K562 (cell line): ENCODE measurements at regions not wholly inside any gene's neighbourhood (a gene's known extent, or its start where the extent isn't known, plus 50 kb on each side); places are given as distances from the start of the nearest gene placed in this dataset.

ENCODE experiments used
- TEAD4 ChIP-seq, 2 experiments: sonication (generic) in 1 of 2; formaldehyde crosslinking in 1 of 2; IDR thresholded peaks; 2 replicates each; pipeline versions ENCODE4 v1.6.1 to v1.8.0; 2012 to 2022; ENCODE audit warnings: borderline replicate concordance in 1 of 2, inconsistent platforms in 1 of 2, low read length in 1 of 2, mild to moderate bottlenecking in 1 of 2, missing genetic modification reagents in 1 of 2
- TF ChIP-seq, protein P1 (sequence below), 3 experiments: IDR thresholded peaks in 2 of 3; conservative IDR thresholded peaks in 1 of 3; 2 replicates each; pipeline ENCODE4 v1.5.1; 2011 to 2012; ENCODE audit warnings: low read length in 3 of 3, mild to moderate bottlenecking in 3 of 3, control low read depth in 2 of 3, improper control_type of control experiment in 1 of 3, inconsistent platforms in 1 of 3, low read depth in 1 of 3, mixed read lengths in 1 of 3, moderate library complexity in 1 of 3; ENCODE audit not compliant: insufficient read depth in 2 of 3

DNA sequence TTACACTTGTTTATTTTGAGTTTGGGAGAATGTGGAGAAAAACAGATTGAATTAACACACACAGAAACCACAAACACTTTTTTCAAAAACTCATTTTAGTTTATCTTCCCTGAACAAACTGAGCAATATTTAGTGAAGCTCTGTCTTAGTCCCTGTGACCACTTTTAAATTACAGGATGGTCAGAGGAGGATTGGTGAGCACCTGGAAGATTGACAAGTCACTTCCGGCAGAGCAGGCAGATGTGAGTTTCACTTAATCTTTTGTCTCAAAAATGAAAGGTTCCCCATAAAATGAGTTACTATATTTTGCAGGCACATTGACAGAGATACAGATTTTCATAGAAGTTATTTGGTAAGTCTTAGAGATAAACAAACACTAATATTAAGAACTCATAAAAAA is 970.1 kb downstream of the ADGRL3 start:
- TF ChIP-seq TEAD4 (IDR thresholded peaks at IDR 0.05; ENCODE audit: low read length) = no peak
- no peak for TF ChIP-seq TEAD4 (CRISPR knock-in tag; IDR thresholded peaks at IDR 0.05; ENCODE audit: borderline replicate concordance)
- TF ChIP-seq, protein P1, sequence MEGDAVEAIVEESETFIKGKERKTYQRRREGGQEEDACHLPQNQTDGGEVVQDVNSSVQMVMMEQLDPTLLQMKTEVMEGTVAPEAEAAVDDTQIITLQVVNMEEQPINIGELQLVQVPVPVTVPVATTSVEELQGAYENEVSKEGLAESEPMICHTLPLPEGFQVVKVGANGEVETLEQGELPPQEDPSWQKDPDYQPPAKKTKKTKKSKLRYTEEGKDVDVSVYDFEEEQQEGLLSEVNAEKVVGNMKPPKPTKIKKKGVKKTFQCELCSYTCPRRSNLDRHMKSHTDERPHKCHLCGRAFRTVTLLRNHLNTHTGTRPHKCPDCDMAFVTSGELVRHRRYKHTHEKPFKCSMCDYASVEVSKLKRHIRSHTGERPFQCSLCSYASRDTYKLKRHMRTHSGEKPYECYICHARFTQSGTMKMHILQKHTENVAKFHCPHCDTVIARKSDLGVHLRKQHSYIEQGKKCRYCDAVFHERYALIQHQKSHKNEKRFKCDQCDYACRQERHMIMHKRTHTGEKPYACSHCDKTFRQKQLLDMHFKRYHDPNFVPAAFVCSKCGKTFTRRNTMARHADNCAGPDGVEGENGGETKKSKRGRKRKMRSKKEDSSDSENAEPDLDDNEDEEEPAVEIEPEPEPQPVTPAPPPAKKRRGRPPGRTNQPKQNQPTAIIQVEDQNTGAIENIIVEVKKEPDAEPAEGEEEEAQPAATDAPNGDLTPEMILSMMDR (IDR thresholded peaks at IDR 0.05 in 2 of 3, conservative IDR thresholded peaks at IDR 0.05 in 1 of 3; ENCODE audit: insufficient read depth in 2 of 3, low read depth in 1 of 3, low read length in 3 of 3) = no peak
